HG03460 (cell line): ENCODE measurements at regions not wholly inside any gene's neighbourhood (a gene's known extent, or its start where the extent isn't known, plus 50 kb on each side); places are given as distances from the start of the nearest gene placed in this dataset.

Source experiments
- ATAC-seq: cut with Tn5 transposase; IDR thresholded peaks from one replicate; pipeline ENCODE4 v1.9.1; 2021; ENCODE audit not compliant: unreplicated experiment

DNA sequence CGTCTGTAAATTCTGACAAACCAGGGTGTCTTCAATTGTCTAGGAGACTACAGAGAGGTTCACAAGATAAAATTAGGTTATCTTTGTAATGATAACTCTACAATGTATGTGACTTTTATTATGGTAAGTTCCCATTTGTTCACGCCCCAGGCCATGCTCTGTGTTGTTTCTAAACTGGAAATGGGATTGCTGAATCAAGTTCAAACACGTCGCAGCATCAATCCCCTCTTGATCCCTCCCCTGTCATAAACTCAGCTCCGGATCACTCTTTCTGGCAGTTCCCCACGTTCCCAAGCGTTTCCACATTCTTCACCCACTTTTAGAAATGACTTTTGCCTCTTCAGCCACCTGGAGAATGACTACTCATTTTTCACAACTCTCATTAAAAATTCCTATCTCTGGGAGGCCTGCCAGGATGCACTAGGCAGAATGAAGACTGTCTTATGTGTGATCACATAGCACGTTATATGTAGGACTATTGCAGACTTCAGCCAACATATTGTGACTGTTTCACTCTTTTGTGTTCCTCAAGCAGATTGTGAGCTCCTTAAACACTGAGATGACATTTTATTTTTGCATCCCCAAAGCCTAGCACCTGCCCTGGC lies 1124.2 kb upstream of the WWC1 start:
- ATAC-seq = no peak

DNA sequence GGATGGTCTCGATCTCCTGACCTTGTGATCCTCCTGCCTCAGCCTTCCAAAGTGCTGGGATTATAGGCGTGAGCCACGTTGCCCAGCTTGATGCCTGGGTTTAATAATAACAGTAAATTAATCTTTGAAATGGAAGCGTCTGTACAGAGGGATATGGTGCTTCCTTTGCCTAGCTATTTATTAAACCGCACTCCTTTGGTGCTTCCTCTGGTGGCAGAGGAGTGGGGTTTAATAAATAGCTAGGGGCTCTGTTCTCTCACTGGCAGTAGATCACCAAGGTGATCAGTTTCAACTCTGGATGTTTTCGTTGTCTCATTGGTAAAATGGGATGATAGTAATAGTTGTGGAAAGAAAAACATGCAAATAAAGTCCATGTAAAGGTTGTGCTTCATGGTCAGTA lies 1122.5 kb upstream of the WWC1 start:
- ATAC-seq = no peak

GRCh38 chr5:167171056-167171455 lies 1120.4 kb upstream of the WWC1 start:
- ATAC-seq = no peak

DNA sequence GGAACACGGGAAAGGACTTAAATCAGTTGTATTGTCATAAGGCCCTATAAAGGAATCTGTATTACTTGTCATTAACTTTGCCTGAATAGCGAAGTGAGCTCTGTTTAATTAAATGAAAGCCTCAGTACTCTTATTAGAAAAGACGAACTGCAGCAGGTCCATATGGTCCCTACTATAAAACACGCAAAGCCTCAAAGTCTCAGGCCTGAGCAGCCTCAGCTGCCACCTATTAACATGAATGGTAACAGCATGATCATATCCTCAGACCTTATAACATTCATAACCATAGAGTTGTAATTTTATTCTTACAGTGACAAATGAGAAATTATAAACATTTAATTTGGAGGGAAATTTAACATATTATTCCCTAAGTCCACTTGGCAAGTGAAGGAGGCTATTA lies 1113.7 kb upstream of the WWC1 start:
- ATAC-seq = no peak

GRCh38 chr5:167180906-167181305 lies 1110.5 kb upstream of the WWC1 start:
- ATAC-seq = no peak

DNA sequence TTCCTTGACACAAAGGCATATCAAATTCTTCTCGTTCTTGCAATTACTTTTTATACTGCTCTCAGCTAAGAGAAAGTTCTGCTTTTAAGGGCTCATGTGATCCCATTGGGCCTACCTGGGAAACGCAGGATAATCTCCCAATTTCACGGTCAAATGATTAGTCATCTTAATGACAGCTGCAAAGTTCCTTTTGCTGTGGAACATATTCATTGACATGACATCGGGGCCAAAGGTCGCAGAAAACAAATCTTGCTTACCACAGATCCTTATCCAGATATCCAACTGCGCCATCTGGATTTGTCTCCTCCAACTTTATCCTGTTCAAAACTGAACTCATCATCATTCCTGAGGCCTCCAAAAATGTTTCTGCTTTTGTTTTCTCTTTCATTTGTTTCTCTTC lies 1085.6 kb upstream of the WWC1 start:
- ATAC-seq = no peak

GRCh38 chr5:167207081-167207480 lies 1084.4 kb upstream of the WWC1 start:
- no peak for ATAC-seq

DNA sequence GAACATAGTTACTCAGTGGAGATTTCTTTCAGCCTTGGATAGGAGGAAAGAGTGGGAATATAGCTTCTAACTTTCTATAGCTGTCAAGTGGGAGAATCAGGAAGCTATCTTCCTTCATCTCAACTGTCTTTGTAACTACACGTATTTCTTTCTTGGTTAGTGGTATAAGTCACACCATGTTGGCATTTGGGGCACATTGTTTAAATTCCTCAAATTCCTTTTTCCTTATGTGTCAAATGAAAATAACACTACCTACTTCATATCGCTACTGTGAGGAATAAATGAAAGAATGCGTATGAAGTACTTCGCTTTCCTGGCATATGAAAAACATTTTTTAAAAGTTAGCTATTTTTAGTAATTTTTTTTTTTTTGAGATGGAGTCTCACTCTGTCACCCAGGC lies 1082.5 kb upstream of the WWC1 start:
- no peak for ATAC-seq

DNA sequence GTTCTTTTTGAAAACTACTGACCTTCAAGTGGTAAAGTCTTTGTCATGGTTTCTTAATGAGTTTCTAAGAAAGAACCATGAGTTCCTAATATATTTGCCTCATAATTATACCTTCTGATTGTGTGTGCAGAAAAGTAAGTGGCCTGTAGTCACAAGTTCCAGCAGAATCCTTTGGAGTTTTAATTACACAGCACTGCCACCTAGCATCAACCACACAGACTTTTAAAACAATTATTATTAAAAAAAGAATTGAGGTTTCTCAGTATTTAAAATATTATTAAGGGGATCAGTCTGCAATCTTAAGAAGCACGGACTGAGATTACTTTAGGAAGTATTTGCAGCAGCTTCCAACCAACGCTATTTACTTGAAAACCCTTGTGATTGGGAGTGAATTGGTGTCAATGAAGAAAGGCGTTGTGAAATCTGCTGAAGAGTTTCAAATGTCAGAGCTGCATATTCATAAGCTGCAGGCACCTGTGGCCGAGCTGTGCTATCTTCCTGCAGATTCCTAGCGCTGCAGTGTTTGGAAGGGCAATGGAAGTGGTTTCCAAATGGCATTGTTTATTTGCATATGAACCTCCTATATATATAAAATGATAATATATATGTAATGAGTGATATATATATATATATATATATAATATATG lies 1074.2 kb upstream of the WWC1 start:
- ATAC-seq = no peak

- ATAC-seq = no peak
These were observed 1072.1 kb upstream of the WWC1 start for GRCh38 chr5:167219298-167219697.

- ATAC-seq = no peak
These were observed 1065.1 kb upstream of the WWC1 start for GRCh38 chr5:167226386-167226785.

GRCh38 chr5:167228134-167228533 lies 1063.3 kb upstream of the WWC1 start:
- no peak for ATAC-seq

DNA sequence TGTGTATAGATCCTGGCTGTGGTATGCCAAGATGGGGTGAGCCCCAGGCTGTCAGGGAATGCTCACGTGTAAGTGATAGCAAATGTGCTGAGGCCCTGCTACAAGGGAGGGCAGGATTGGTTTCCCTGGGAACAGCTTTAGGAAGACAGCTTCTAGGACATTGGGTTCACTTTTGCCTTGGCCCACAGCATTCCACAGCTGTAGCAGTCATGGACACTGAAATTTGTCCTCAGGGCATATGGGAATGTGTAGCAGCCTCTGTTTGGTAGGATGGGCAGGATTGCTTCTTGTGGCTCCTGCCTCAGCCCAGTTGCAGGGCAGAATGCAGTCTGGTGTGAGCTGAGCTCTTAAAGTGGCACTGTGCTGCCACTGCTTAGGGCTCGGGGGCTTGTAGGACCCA lies 1061.7 kb upstream of the WWC1 start:
- no peak for ATAC-seq

- ATAC-seq = no peak
These were observed 1061.0 kb upstream of the WWC1 start for GRCh38 chr5:167230414-167230813.

- no peak for ATAC-seq
These were observed 1058.7 kb upstream of the WWC1 start for GRCh38 chr5:167232675-167233311.

GRCh38 chr5:167233507-167234220 lies 1057.8 kb upstream of the WWC1 start:
- ATAC-seq = no peak

GRCh38 chr5:167241436-167242067 lies 1049.9 kb upstream of the WWC1 start:
- no peak for ATAC-seq

DNA sequence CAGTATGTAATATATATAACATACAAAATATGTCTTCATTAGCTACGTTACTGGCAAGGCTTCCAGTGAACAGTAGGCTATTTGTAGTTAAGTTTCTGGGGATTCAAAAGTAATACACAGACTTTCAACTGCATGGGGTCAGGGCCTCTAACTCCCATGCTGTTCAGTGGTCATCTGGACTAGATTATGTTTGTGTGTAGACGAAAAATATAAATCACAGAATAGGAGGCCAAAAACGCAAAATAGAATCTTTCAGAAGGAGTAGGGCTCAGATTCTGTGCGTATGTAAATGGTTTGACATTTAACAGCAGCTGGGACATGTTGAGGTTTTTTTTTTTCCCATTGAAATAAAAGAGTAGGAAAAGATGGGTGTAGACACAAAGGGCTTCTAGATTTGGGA lies 1048.7 kb upstream of the WWC1 start:
- ATAC-seq = no peak

GRCh38 chr5:167243463-167243862 lies 1048.0 kb upstream of the WWC1 start:
- no peak for ATAC-seq

GRCh38 chr5:167244583-167244982 lies 1046.9 kb upstream of the WWC1 start:
- ATAC-seq = no peak

DNA sequence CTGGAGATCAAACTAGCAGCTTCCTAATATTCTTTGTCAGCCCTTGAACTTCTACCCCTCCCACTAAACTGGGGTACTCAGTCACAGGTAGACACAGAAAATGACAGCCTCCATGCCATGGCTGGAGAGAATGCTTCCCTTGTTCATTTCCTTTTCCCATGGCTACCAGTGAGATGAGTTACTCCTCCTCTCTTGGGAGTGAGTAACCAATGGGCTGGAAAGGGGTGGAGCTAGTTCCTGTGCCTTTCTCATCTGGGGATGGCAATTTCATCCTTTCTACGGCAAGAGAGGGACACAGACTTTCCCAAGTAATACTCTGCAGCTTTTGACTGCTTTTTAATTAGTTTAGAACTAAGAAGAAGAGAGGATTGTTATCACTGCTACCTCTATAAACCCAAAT lies 1045.6 kb upstream of the WWC1 start:
- no peak for ATAC-seq

DNA sequence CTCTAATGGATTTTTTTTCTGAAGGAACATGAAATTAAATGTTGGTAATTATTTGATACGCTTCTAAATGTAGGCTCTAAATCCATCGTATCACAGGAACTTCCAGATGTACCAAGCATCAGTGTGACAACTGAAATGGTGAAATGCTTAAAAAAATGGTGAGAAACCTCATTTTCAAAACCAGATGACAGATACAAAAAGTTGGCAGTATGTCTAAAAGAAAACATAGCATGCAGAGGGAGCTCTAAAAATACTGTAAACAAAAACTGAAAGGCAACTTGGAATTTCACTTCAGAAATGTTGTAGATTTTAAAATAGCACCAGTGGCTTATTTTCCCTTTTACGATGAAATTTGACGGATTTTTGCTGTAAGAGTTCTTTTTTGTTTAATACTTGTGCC lies 1043.6 kb upstream of the WWC1 start:
- ATAC-seq = no peak
